ENCODE measurements at regions not wholly inside any gene's neighbourhood (a gene's known extent, or its start where the extent isn't known, plus 50 kb on each side); places are given as distances from the start of the nearest gene placed in this dataset.

GRCh38 chr2:226603606-226604005, 196.0 kb downstream of the IRS1 start:
- H3K4me2 ChIP-seq (ENCODE audit: low read depth, low read length), result no peak overlapping the region
- no peak overlapping the region for H3K27ac ChIP-seq (ENCODE audit: extremely low read length, insufficient read depth, low read length)
- no peak overlapping the region for H3K9ac ChIP-seq (ENCODE audit: insufficient read depth, low read depth, low read length)
- no peak overlapping the region for H3K4me3 ChIP-seq (replicated peaks in 1 of 3; ENCODE audit: insufficient read depth in 1 of 3, low read depth in 2 of 3, low read length in 3 of 3)
- no peaks in the 10 kb centered on the region for H3K9me3 ChIP-seq (ENCODE audit: low read length)
- ChIA-PET CTCF (ENCODE audit: low intra/inter-chr PET ratio, low total read pairs) (no interaction called here), POLR2A (no interaction called here)
- H3K4me1 ChIP-seq (ENCODE audit: insufficient read depth, low read length), result peaks cover 15% of the 10 kb centered on the region
- H3K27me3 ChIP-seq (ENCODE audit: control insufficient read depth in 1 of 2, insufficient read depth in 2 of 2, low read length in 2 of 2), result no peaks in the 10 kb centered on the region
- no peaks in the 10 kb centered on the region for H3K36me3 ChIP-seq (replicated peaks in 1 of 2; ENCODE audit: control insufficient read depth in 1 of 2, insufficient read depth in 2 of 2, low read length in 2 of 2)
- TF ChIP-seq RBM22 (optimal IDR thresholded peaks at IDR 0.05; ENCODE audit: low read length), result no peak
- no peak for TF ChIP-seq NFKBIZ (CRISPR knock-in tag; IDR thresholded peaks at IDR 0.05)
- no peak for TF ChIP-seq POLR2A (IDR thresholded peaks at IDR 0.05; ENCODE audit: insufficient read depth in 1 of 2, low read depth in 2 of 2, low read length in 2 of 2)
- no peak for TF ChIP-seq KMT2A (CRISPR knock-in tag; IDR thresholded peaks at IDR 0.05)
- no peak for TF ChIP-seq MAFG (CRISPR knock-in tag; IDR thresholded peaks at IDR 0.05)
- no TSS peak for BruUV-seq (replicated peaks)
- no peaks in the 10 kb centered on the region for H3K79me2 ChIP-seq (ENCODE audit: insufficient read depth, low read length)
- 100% methylated on average over 1 of the region's 1 CpG for WGBS (ENCODE audit: low lambda C conversion rate)
- no peak for DNase-seq (ENCODE audit: low spot score)
- in situ Hi-C loops (cut with HindIII; ENCODE audit: extremely low pct_ligation_motif_present, low pct_unique_long_range_greater_than_20kb) (loop anchor here (25.0 kb wide), 1 partner anchor 716 kb away; no protein-coding TSS in a partner anchor), intact Hi-C loops (cut with micrococcal nuclease; ENCODE audit: unreplicated experiment) (no loop called here)
- H2AFZ ChIP-seq (ENCODE audit: low read length), result no peak overlapping the region
- H4K20me1 ChIP-seq (ENCODE audit: insufficient read depth, low read length), result no peaks in the 10 kb centered on the region
- no peak for FAIRE-seq
- no peak for ATAC-seq

GRCh38 chr2:226601881-226602662, 197.5 kb downstream of the IRS1 start:
- Histone ChIP-seq H3K79me2 (ENCODE audit: insufficient read depth, low read length) (no peaks in the 10 kb centered on the region), H3K27ac (ENCODE audit: extremely low read length, insufficient read depth, low read length) (no peak overlapping the region), H2AFZ (ENCODE audit: low read length) (no peak overlapping the region), H3K4me2 (ENCODE audit: low read depth, low read length) (no peak overlapping the region), H3K9me3 (ENCODE audit: low read length) (no peaks in the 10 kb centered on the region), H3K4me1 (ENCODE audit: insufficient read depth, low read length) (peaks cover 15% of the 10 kb centered on the region), H3K9ac (ENCODE audit: insufficient read depth, low read depth, low read length) (no peak overlapping the region), H3K4me3 (replicated peaks in 1 of 3; ENCODE audit: insufficient read depth in 1 of 3, low read depth in 2 of 3, low read length in 3 of 3) (no peak overlapping the region), H3K36me3 (replicated peaks in 1 of 2; ENCODE audit: control insufficient read depth in 1 of 2, insufficient read depth in 2 of 2, low read length in 2 of 2) (no peaks in the 10 kb centered on the region), H3K27me3 (ENCODE audit: control insufficient read depth in 1 of 2, insufficient read depth in 2 of 2, low read length in 2 of 2) (no peaks in the 10 kb centered on the region), H4K20me1 (ENCODE audit: insufficient read depth, low read length) (no peaks in the 10 kb centered on the region)
- TF ChIP-seq SCMH1 (CRISPR knock-in tag; IDR thresholded peaks at IDR 0.05; ENCODE audit: borderline replicate concordance) (no peak), ZBTB7B (CRISPR knock-in tag; IDR thresholded peaks at IDR 0.05) (no peak), ZMAT5 (CRISPR knock-in tag; IDR thresholded peaks at IDR 0.05; ENCODE audit: borderline replicate concordance, low read depth) (no peak), SNAPC5 (CRISPR knock-in tag; IDR thresholded peaks at IDR 0.05; ENCODE audit: borderline replicate concordance) (no peak)
- ChIA-PET CTCF (ENCODE audit: low intra/inter-chr PET ratio, low total read pairs) (no interaction called here), POLR2A (no interaction called here)
- ATAC-seq (no peak), DNase-seq (ENCODE audit: low spot score) (no peak), FAIRE-seq (no peak)
- in situ Hi-C loops (cut with HindIII; ENCODE audit: extremely low pct_ligation_motif_present, low pct_unique_long_range_greater_than_20kb) (loop anchor here (25.0 kb wide), 1 partner anchor 715 kb away; no protein-coding TSS in a partner anchor), intact Hi-C loops (cut with micrococcal nuclease; ENCODE audit: unreplicated experiment) (loop anchor here (2.0 kb wide), 1 partner anchor 17 kb away; no protein-coding TSS in a partner anchor)
- 90% methylated on average over 4 of the region's 4 CpGs for WGBS (ENCODE audit: low lambda C conversion rate)
- BruUV-seq (replicated peaks), result no TSS peak
